K562 (cell line): ENCODE measurements at regions not wholly inside any gene's neighbourhood (a gene's known extent, or its start where the extent isn't known, plus 50 kb on each side); places are given as distances from the start of the nearest gene placed in this dataset.

Experiments used
- ATAC-seq: fragments of 200-7000 bp; cut with Tn5 transposase; 3 replicates; pipeline ENCODE4 v1.9.1; 2020; ENCODE audit warnings: moderate library complexity
- BruUV-seq: library from RNA; stranded (reverse); fragments of 400-500 nt; replicated peaks from 2 replicates; lab custom pipeline; 2021; lab: Mats Ljungman, UMichigan
- CTCF ChIA-PET: fragments of 300-600 bp; formaldehyde crosslinking; extraction: SDS; loops from one replicate; lab custom pipeline; 2021; ENCODE audit warnings: low intra/inter-chr PET ratio; lab: Yijun Ruan, JAX
- POLR2A ChIA-PET: fragments of 300-600, 350-650 bp; sonication (Branson Sonifier 250); formaldehyde crosslinking; extraction: SDS; loops from one replicate; lab custom pipeline; 2021; ENCODE audit warnings: antibody characterized with exemption, inconsistent platforms; lab: Yijun Ruan, JAX
- DNase-seq, 4 experiments: peaks; one replicate each; pipeline versions ENCODE4 v3.0.0 to v3.0.0-alpha.2; 2011 to 2018; ENCODE audit warnings: low spot score in 3 of 4, mixed read lengths in 3 of 4; ENCODE audit errors: extremely low read depth in 1 of 4
- FAIRE-seq: peaks from 2 replicates; lab custom pipeline; 2011; peaks lifted over from hg19 to GRCh38; lab: Jason Lieb, UNC
- H2AFZ ChIP-seq: 2 replicates; pipeline ENCODE4 v1.6.0; 2011; ENCODE audit warnings: low read depth, low read length, control low read depth, inconsistent platforms
- H3K27ac ChIP-seq: fragments of 200-600 bp; 3 replicates; pipeline ENCODE4 v1.8.0; 2011; ENCODE audit warnings: low read depth, mild to moderate bottlenecking, control low read depth, inconsistent platforms, low read length, moderate library complexity, mixed read lengths; ENCODE audit errors: extremely low read depth
- H3K27me3 ChIP-seq, 2 experiments: fragments of 300-600 bp in 1 of 2; 2 replicates in 1 of 2; 3 replicates in 1 of 2; pipeline versions ENCODE4 v1.6.0 to v1.8.0; 2011; ENCODE audit warnings: inconsistent platforms in 2 of 2, low read length in 2 of 2, mild to moderate bottlenecking in 1 of 2, mixed read lengths in 1 of 2, moderate library complexity in 1 of 2; ENCODE audit not compliant: control insufficient read depth in 2 of 2, insufficient read depth in 2 of 2
- H3K36me3 ChIP-seq: fragments of 300-600 bp; 3 replicates; pipeline ENCODE4 v1.8.0; 2011; ENCODE audit warnings: mild to moderate bottlenecking, low read length, inconsistent platforms; ENCODE audit not compliant: control insufficient read depth, insufficient read depth
- H3K4me1 ChIP-seq, 2 experiments: fragments of 200-600 bp in 1 of 2; replicated peaks in 1 of 2; 2 replicates in 1 of 2; 3 replicates in 1 of 2; pipeline versions ENCODE4 v1.5.1 to v1.8.0; 2011; ENCODE audit warnings: inconsistent platforms in 2 of 2, low read length in 2 of 2, mild to moderate bottlenecking in 1 of 2, mixed read lengths in 1 of 2, moderate library complexity in 1 of 2; ENCODE audit not compliant: control insufficient read depth in 2 of 2, insufficient read depth in 2 of 2
- H3K4me2 ChIP-seq: 2 replicates; pipeline ENCODE4 v1.6.1; 2011; ENCODE audit warnings: low read length, control low read depth, inconsistent platforms, mixed read lengths; ENCODE audit not compliant: insufficient read depth
- H3K4me3 ChIP-seq: fragments of 200-600 bp; sonication (generic), shearing (Covaris generic); 2 replicates; pipeline ENCODE4 v1.5.1; 2016; ENCODE audit warnings: control low read depth, inconsistent platforms
- H3K79me2 ChIP-seq: fragments of 200-600 bp; 3 replicates; pipeline ENCODE4 v1.8.0; 2011; ENCODE audit warnings: low read length, inconsistent platforms; ENCODE audit not compliant: control insufficient read depth, insufficient read depth
- H3K9ac ChIP-seq, 2 experiments: 2 replicates each; pipeline versions ENCODE4 v1.6.0 to v1.6.1; 2011; ENCODE audit warnings: low read depth in 2 of 2, low read length in 2 of 2, control low read depth in 1 of 2, inconsistent platforms in 1 of 2, mild to moderate bottlenecking in 1 of 2, mixed read lengths in 1 of 2; ENCODE audit not compliant: insufficient read depth in 1 of 2
- H3K9me1 ChIP-seq: one replicate; pipeline ENCODE4 v1.6.0; 2011; ENCODE audit warnings: inconsistent platforms, mild to moderate bottlenecking, low read length, moderate library complexity; ENCODE audit not compliant: control insufficient read depth, insufficient read depth
- H3K9me3 ChIP-seq: replicated peaks from 2 replicates; pipeline ENCODE4 v1.5.1; 2011; ENCODE audit warnings: low read depth, low read length, inconsistent platforms; ENCODE audit not compliant: control insufficient read depth, insufficient read depth
- H4K20me1 ChIP-seq: replicated peaks from 2 replicates; pipeline ENCODE4 v1.6.1; 2011; ENCODE audit warnings: low read length, inconsistent platforms, mixed read lengths; ENCODE audit not compliant: control insufficient read depth, insufficient read depth
- EWSR1 ChIP-seq: fragments of 450-650 bp; IDR thresholded peaks from 2 replicates; pipeline ENCODE4 v1.6.1; 2018; ENCODE audit warnings: borderline replicate concordance, mild to moderate bottlenecking, low read depth, moderate library complexity; ENCODE audit not compliant: partially characterized antibody
- SRSF7 ChIP-seq: fragments of 200-400 bp; formaldehyde crosslinking; optimal IDR thresholded peaks from 2 replicates; pipeline ENCODE3; 2017; ENCODE audit warnings: mild to moderate bottlenecking, low read depth, low read length
- ZNF830 ChIP-seq: fragments of 250-450 bp; sonication (Bioruptor Pico); IDR thresholded peaks from 2 replicates; pipeline ENCODE4 v1.5.0; 2021; ENCODE audit warnings: mild to moderate bottlenecking
- WGBS: fragments of 100-300 bp; shearing (Covaris generic); methylation state at CpG from one replicate; pipeline ENCODE4 v1.1.6; 2016; ENCODE audit warnings: low coverage, mixed read lengths; ENCODE audit not compliant: insufficient coverage; ENCODE audit errors: missing lambda C conversion rate; 5-methylcytosine and 5-hydroxymethylcytosine counted together
- in situ Hi-C: fragments of 300-500 bp; cut with MboI; formaldehyde crosslinking; loops from 4 replicates; pipeline ENCODE4 v1.15.0; 2018; ENCODE audit warnings: inconsistent platforms, mixed read lengths
- intact Hi-C: fragments of 100-400 bp; cut with micrococcal nuclease; formaldehyde crosslinking; loops from 2 replicates; pipeline ENCODE4 v1.14.2; 2022
- TF ChIP-seq, protein P1 (sequence below), 2 experiments: IDR thresholded peaks in 1 of 2; conservative IDR thresholded peaks in 1 of 2; 2 replicates each; pipeline ENCODE4 v1.6.1; 2016; ENCODE audit warnings: low read depth in 2 of 2, mild to moderate bottlenecking in 1 of 2, missing compliant biosample characterization in 1 of 2, missing genetic modification characterization in 1 of 2, moderate library complexity in 1 of 2
- TF ChIP-seq, protein P2 (sequence below): sonication (generic); formaldehyde crosslinking; IDR thresholded peaks from 2 replicates; pipeline ENCODE4 v1.8.0; 2022; ENCODE audit warnings: mild to moderate bottlenecking, low read depth, missing genetic modification reagents
- TF ChIP-seq, protein P3 (sequence below): fragments of 450-650 bp; IDR thresholded peaks from 2 replicates; pipeline ENCODE4 v1.6.1; 2016; ENCODE audit warnings: mild to moderate bottlenecking, moderate library complexity

GRCh38 chr10:118924493-118924892 lies 105.0 kb upstream of the NANOS1 start:
- no peak for DNase-seq
- POLR2A ChIA-PET, result no interaction called here
- no peak overlapping the region for H3K27ac ChIP-seq
- H3K9ac ChIP-seq, result no peak overlapping the region
- no peak overlapping the region for H3K4me3 ChIP-seq
- no peaks in the 10 kb centered on the region for H3K9me1 ChIP-seq
- no peaks in the 10 kb centered on the region for H3K79me2 ChIP-seq
- H3K4me1 ChIP-seq, result no peaks in the 10 kb centered on the region
- ATAC-seq, result no peak
- peaks cover 2 to 26% of the 10 kb centered on the region in 2 experiments; a peak in 4 of 5 replicates for H3K27me3 ChIP-seq
- in situ Hi-C loops (no loop called here), intact Hi-C loops (no loop called here)
- no peaks in the 10 kb centered on the region for H4K20me1 ChIP-seq
- no peak for FAIRE-seq
- 0% methylated on average over 3 of the region's 3 CpGs for WGBS
- H3K9me3 ChIP-seq, result no peaks in the 10 kb centered on the region
- CTCF ChIA-PET, result no interaction called here
- no peaks in the 10 kb centered on the region for H3K36me3 ChIP-seq
- no TSS peak for BruUV-seq
- no peak overlapping the region for H3K4me2 ChIP-seq
- H2AFZ ChIP-seq, result no peak overlapping the region
- no peak for TF ChIP-seq SRSF7
- TF ChIP-seq, protein P1, sequence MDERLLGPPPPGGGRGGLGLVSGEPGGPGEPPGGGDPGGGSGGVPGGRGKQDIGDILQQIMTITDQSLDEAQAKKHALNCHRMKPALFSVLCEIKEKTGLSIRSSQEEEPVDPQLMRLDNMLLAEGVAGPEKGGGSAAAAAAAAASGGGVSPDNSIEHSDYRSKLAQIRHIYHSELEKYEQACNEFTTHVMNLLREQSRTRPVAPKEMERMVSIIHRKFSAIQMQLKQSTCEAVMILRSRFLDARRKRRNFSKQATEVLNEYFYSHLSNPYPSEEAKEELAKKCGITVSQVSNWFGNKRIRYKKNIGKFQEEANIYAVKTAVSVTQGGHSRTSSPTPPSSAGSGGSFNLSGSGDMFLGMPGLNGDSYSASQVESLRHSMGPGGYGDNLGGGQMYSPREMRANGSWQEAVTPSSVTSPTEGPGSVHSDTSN (CRISPR knock-in tag; IDR thresholded peaks at IDR 0.05; ENCODE audit: low read depth), result no peak
- TF ChIP-seq, protein P1 (tag; conservative IDR thresholded peaks at IDR 0.05; ENCODE audit: low read depth), result no peak
- TF ChIP-seq EWSR1, result no peak
- TF ChIP-seq, protein P2, sequence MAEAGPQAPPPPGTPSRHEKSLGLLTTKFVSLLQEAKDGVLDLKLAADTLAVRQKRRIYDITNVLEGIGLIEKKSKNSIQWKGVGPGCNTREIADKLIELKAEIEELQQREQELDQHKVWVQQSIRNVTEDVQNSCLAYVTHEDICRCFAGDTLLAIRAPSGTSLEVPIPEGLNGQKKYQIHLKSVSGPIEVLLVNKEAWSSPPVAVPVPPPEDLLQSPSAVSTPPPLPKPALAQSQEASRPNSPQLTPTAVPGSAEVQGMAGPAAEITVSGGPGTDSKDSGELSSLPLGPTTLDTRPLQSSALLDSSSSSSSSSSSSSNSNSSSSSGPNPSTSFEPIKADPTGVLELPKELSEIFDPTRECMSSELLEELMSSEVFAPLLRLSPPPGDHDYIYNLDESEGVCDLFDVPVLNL (CRISPR knock-in tag), result no peak
- TF ChIP-seq, protein P3, sequence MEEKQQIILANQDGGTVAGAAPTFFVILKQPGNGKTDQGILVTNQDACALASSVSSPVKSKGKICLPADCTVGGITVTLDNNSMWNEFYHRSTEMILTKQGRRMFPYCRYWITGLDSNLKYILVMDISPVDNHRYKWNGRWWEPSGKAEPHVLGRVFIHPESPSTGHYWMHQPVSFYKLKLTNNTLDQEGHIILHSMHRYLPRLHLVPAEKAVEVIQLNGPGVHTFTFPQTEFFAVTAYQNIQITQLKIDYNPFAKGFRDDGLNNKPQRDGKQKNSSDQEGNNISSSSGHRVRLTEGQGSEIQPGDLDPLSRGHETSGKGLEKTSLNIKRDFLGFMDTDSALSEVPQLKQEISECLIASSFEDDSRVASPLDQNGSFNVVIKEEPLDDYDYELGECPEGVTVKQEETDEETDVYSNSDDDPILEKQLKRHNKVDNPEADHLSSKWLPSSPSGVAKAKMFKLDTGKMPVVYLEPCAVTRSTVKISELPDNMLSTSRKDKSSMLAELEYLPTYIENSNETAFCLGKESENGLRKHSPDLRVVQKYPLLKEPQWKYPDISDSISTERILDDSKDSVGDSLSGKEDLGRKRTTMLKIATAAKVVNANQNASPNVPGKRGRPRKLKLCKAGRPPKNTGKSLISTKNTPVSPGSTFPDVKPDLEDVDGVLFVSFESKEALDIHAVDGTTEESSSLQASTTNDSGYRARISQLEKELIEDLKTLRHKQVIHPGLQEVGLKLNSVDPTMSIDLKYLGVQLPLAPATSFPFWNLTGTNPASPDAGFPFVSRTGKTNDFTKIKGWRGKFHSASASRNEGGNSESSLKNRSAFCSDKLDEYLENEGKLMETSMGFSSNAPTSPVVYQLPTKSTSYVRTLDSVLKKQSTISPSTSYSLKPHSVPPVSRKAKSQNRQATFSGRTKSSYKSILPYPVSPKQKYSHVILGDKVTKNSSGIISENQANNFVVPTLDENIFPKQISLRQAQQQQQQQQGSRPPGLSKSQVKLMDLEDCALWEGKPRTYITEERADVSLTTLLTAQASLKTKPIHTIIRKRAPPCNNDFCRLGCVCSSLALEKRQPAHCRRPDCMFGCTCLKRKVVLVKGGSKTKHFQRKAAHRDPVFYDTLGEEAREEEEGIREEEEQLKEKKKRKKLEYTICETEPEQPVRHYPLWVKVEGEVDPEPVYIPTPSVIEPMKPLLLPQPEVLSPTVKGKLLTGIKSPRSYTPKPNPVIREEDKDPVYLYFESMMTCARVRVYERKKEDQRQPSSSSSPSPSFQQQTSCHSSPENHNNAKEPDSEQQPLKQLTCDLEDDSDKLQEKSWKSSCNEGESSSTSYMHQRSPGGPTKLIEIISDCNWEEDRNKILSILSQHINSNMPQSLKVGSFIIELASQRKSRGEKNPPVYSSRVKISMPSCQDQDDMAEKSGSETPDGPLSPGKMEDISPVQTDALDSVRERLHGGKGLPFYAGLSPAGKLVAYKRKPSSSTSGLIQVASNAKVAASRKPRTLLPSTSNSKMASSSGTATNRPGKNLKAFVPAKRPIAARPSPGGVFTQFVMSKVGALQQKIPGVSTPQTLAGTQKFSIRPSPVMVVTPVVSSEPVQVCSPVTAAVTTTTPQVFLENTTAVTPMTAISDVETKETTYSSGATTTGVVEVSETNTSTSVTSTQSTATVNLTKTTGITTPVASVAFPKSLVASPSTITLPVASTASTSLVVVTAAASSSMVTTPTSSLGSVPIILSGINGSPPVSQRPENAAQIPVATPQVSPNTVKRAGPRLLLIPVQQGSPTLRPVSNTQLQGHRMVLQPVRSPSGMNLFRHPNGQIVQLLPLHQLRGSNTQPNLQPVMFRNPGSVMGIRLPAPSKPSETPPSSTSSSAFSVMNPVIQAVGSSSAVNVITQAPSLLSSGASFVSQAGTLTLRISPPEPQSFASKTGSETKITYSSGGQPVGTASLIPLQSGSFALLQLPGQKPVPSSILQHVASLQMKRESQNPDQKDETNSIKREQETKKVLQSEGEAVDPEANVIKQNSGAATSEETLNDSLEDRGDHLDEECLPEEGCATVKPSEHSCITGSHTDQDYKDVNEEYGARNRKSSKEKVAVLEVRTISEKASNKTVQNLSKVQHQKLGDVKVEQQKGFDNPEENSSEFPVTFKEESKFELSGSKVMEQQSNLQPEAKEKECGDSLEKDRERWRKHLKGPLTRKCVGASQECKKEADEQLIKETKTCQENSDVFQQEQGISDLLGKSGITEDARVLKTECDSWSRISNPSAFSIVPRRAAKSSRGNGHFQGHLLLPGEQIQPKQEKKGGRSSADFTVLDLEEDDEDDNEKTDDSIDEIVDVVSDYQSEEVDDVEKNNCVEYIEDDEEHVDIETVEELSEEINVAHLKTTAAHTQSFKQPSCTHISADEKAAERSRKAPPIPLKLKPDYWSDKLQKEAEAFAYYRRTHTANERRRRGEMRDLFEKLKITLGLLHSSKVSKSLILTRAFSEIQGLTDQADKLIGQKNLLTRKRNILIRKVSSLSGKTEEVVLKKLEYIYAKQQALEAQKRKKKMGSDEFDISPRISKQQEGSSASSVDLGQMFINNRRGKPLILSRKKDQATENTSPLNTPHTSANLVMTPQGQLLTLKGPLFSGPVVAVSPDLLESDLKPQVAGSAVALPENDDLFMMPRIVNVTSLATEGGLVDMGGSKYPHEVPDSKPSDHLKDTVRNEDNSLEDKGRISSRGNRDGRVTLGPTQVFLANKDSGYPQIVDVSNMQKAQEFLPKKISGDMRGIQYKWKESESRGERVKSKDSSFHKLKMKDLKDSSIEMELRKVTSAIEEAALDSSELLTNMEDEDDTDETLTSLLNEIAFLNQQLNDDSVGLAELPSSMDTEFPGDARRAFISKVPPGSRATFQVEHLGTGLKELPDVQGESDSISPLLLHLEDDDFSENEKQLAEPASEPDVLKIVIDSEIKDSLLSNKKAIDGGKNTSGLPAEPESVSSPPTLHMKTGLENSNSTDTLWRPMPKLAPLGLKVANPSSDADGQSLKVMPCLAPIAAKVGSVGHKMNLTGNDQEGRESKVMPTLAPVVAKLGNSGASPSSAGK, result no peak
- TF ChIP-seq ZNF830, result no peak
